Endodermal cell (in vitro differentiated cells): ENCODE measurements at regions not wholly inside any gene's neighbourhood (a gene's known extent, or its start where the extent isn't known, plus 50 kb on each side); places are given as distances from the start of the nearest gene placed in this dataset.
A peak's percentile ranks its signal among the peaks of the same experiment; 100 is the strongest.

Experiments used
- DNase-seq: peaks from one replicate; pipeline ENCODE4 v3.0.0-alpha.2; 2017
- H3K27ac ChIP-seq: 2 replicates; pipeline ENCODE4 v1.5.1; 2013; ENCODE audit warnings: mild to moderate bottlenecking, low read depth, low read length, moderate library complexity
- H3K27me3 ChIP-seq: 2 replicates; pipeline ENCODE4 v1.6.1; 2013; ENCODE audit warnings: mild to moderate bottlenecking, low read length, moderate library complexity; ENCODE audit not compliant: insufficient read depth, control insufficient read depth, poor library complexity, severe bottlenecking
- H3K36me3 ChIP-seq: 2 replicates; pipeline ENCODE4 v1.7.0; 2013; ENCODE audit warnings: mild to moderate bottlenecking, low read length, moderate library complexity; ENCODE audit not compliant: control insufficient read depth, insufficient read depth
- H3K4me1 ChIP-seq: one replicate; pipeline ENCODE4 v1.7.0; 2013; ENCODE audit warnings: low read length; ENCODE audit not compliant: control insufficient read depth, insufficient read depth
- H3K4me3 ChIP-seq: 2 replicates; pipeline ENCODE4 v1.5.1; 2013; ENCODE audit warnings: mild to moderate bottlenecking, low read length, moderate library complexity
- H3K9ac ChIP-seq: 2 replicates; pipeline ENCODE4 v1.6.1; 2013; ENCODE audit warnings: mild to moderate bottlenecking, low read length, moderate library complexity; ENCODE audit not compliant: poor library complexity, severe bottlenecking; ENCODE audit errors: extremely low read depth
- H3K9me3 ChIP-seq: 2 replicates; pipeline ENCODE4 v1.6.1; 2013; ENCODE audit warnings: mild to moderate bottlenecking, low read length, moderate library complexity; ENCODE audit not compliant: control insufficient read depth
- H3K27ac Mint-ChIP-seq: 2 replicates; pipeline ENCODE4 v1.8.0; 2020; ENCODE audit warnings: mixed read lengths
- H3K27me3 Mint-ChIP-seq: 2 replicates; pipeline ENCODE4 v1.8.0; 2021; ENCODE audit warnings: mild to moderate bottlenecking, mixed read lengths; ENCODE audit not compliant: insufficient read depth
- H3K36me3 Mint-ChIP-seq: 2 replicates; pipeline ENCODE4 v1.8.0; 2020; ENCODE audit warnings: low read depth, mixed read lengths
- H3K4me1 Mint-ChIP-seq: 2 replicates; pipeline ENCODE4 v1.8.0; 2020; ENCODE audit warnings: mixed read lengths
- H3K4me3 Mint-ChIP-seq: 2 replicates; pipeline ENCODE4 v1.8.0; 2020; ENCODE audit warnings: mild to moderate bottlenecking, moderate library complexity, mixed read lengths
- H3K9me3 Mint-ChIP-seq: 2 replicates; pipeline ENCODE4 v1.8.0; 2020; ENCODE audit warnings: mild to moderate bottlenecking, mixed read lengths
- CTCF ChIP-seq: fragments of 200-600 bp; sonication (generic); conservative IDR thresholded peaks from 2 replicates; pipeline ENCODE4 v1.5.0; 2021; ENCODE audit warnings: antibody characterized with exemption, mild to moderate bottlenecking
- WGBS, 2 experiments: methylation state at CpG; one replicate each; pipeline versions ENCODE4 v1.1.5 to v1.1.7; 2013; ENCODE audit warnings: missing lambda C conversion rate in 2 of 2, mixed read lengths in 1 of 2; ENCODE audit not compliant: insufficient coverage in 1 of 2, insufficient read length in 1 of 2; 5-methylcytosine and 5-hydroxymethylcytosine counted together

- Histone ChIP-seq H3K4me1 (peaks cover 14% of the 10 kb centered on the region), H3K36me3 (no peaks in the 10 kb centered on the region), H3K9ac (no peak overlapping the region), H3K27me3 (peaks cover 30% of the 10 kb centered on the region), H3K27ac (no peak overlapping the region), H3K4me3 (no peak overlapping the region), H3K9me3 (peaks cover under 1% of the 10 kb centered on the region)
- no peak for TF ChIP-seq CTCF
- Mint-ChIP-seq H3K9me3 (no peaks in the 10 kb centered on the region), H3K27ac (no peak overlapping the region), H3K4me3 (no peak overlapping the region), H3K27me3 (peaks cover 34% of the 10 kb centered on the region), H3K36me3 (no peaks in the 10 kb centered on the region), H3K4me1 (peaks cover 39% of the 10 kb centered on the region)
- 94% methylated on average over 4 to 7 of the region's 7 CpGs for WGBS, 2 experiments
- DNase-seq, result no peak
Observed at GRCh38 chr6:26246058-26246457, 118.9 kb upstream of the BTN3A2 start.

- H3K36me3 ChIP-seq, result no peaks in the 10 kb centered on the region
- no peak overlapping the region for H3K4me3 Mint-ChIP-seq
Observed at GRCh38 chr6:26246553-26246952, 118.4 kb upstream of the BTN3A2 start.

GRCh38 chr6:26249707-26249956 is 115.4 kb upstream of the BTN3A2 start:
- no peak for DNase-seq
- Mint-ChIP-seq H3K4me1 (peaks cover 24% of the 10 kb centered on the region), H3K27ac (peak overlapping the region; percentile 99), H3K9me3 (no peaks in the 10 kb centered on the region), H3K36me3 (no peaks in the 10 kb centered on the region), H3K27me3 (peaks cover 18% of the 10 kb centered on the region), H3K4me3 (peak overlapping the region; percentile 93)
- H3K9me3 ChIP-seq, result no peaks in the 10 kb centered on the region
- H3K4me3 ChIP-seq, result peak overlapping the region; percentile 99
- peak overlapping the region; percentile 89 for H3K27ac ChIP-seq
- peaks cover 13% of the 10 kb centered on the region for H3K27me3 ChIP-seq
- no peaks in the 10 kb centered on the region for H3K36me3 ChIP-seq
- H3K4me1 ChIP-seq, result no peaks in the 10 kb centered on the region
- TF ChIP-seq CTCF, result no peak
- 0 to 4% methylated on average over 2 to 13 of the region's 13 CpGs for WGBS, 2 experiments
- H3K9ac ChIP-seq, result peak overlapping the region; percentile 97

More at GRCh38 chr6:26246553-26246952, 118.4 kb upstream of the BTN3A2 start:
- no peak for TF ChIP-seq CTCF
- 97% methylated on average over 24 to 28 of the region's 28 CpGs for WGBS, 2 experiments
- Mint-ChIP-seq H3K9me3 (no peaks in the 10 kb centered on the region), H3K4me1 (peaks cover 39% of the 10 kb centered on the region), H3K27ac (no peak overlapping the region), H3K27me3 (peaks cover 31% of the 10 kb centered on the region), H3K36me3 (no peaks in the 10 kb centered on the region)
- H3K27me3 ChIP-seq, result peaks cover 28% of the 10 kb centered on the region
- no peaks in the 10 kb centered on the region for H3K9me3 ChIP-seq
- no peak overlapping the region for H3K4me3 ChIP-seq
- no peak overlapping the region for H3K9ac ChIP-seq
- peaks cover 14% of the 10 kb centered on the region for H3K4me1 ChIP-seq
- no peak overlapping the region for H3K27ac ChIP-seq
- DNase-seq, result no peak
